Psoas muscle (tissue), 7 donors: ENCODE measurements at regions not wholly inside any gene's neighbourhood (a gene's known extent, or its start where the extent isn't known, plus 50 kb on each side); places are given as distances from the start of the nearest gene placed in this dataset.
A peak's percentile ranks its signal among the peaks of the same experiment; 100 is the strongest.

Source experiments
- ATAC-seq, 4 donors: fragments of 200-7000 bp; cut with Tn5 transposase; one replicate each; pipeline ENCODE4 v1.9.1; 2020; ENCODE audit warnings: moderate library complexity in 3 of 4, mild to moderate bottlenecking in 2 of 4
- DNase-seq, 2 donors: peaks; one replicate each; pipeline ENCODE4 v3.0.0-alpha.2; 2020
- H3K27ac ChIP-seq: fragments of 200-600 bp; one replicate; pipeline ENCODE4 v1.8.0; 2022
- H3K27me3 ChIP-seq, 3 donors: fragments of 200-600 bp in 1 of 3; one replicate each; pipeline versions ENCODE4 v1.6.1 to v1.8.0; 2013 to 2022; ENCODE audit warnings: low read length in 2 of 3, mild to moderate bottlenecking in 2 of 3, moderate library complexity in 1 of 3; ENCODE audit not compliant: insufficient read depth in 3 of 3
- H3K36me3 ChIP-seq, 2 donors: fragments of 200-600 bp in 1 of 2; one replicate each; pipeline versions ENCODE4 v1.6.1 to v1.8.0; 2013 to 2022; ENCODE audit warnings: low read depth in 1 of 2, mild to moderate bottlenecking in 1 of 2, moderate library complexity in 1 of 2; ENCODE audit not compliant: insufficient read depth in 1 of 2
- H3K4me1 ChIP-seq: fragments of 200-600 bp; one replicate; pipeline ENCODE4 v1.8.0; 2022
- H3K4me3 ChIP-seq: fragments of 200-600 bp; one replicate; pipeline ENCODE4 v1.8.0; 2022; ENCODE audit warnings: mild to moderate bottlenecking
- H3K9me3 ChIP-seq: fragments of 200-600 bp; one replicate; pipeline ENCODE4 v1.8.0; 2022
- CTCF ChIP-seq: fragments of 200-600 bp; IDR thresholded peaks from one replicate; pipeline ENCODE4 v1.8.0; 2022; ENCODE audit warnings: antibody characterized with exemption
- WGBS, 3 donors: extraction: QIAGEN DNeasy Blood & Tissue Kit; methylation state at CpG; one replicate each; pipeline versions ENCODE4 v1.1.6 to v1.1.7; 2013; 5-methylcytosine and 5-hydroxymethylcytosine counted together
- intact Hi-C, 2 donors: fragments of 100-400 bp; cut with DNase I; formaldehyde crosslinking; loops; one replicate each; pipeline versions ENCODE4 v1.11.0 to v1.14.2; 2022
- donor health status: healthy with polysubstance abuse.
- donor health status: DM: no; HTN: no; CAD: no; lungs with moderate emphysema.
- donor health status: Bipolar disorder and iron deficiency.
- donor health status: healthy.
- donor health status: DM: yes; HTN: yes; CAD: no.
- donor health status: DM: no; HTN: no; CAD: no.
- donor health status: DM: yes; HTN: yes; CAD: no.

GRCh38 chr15:96264351-96264798 is 66.1 kb upstream of the NR2F2 start:
- no peaks in the 10 kb centered on the region for H3K9me3 ChIP-seq
- peak in 1 of 4 donors; percentile 28 for ATAC-seq
- H3K4me3 ChIP-seq = no peak overlapping the region
- 72 to 80% (median 79%) methylated on average over 1 of the region's 1 CpG for WGBS, 3 donors
- intact Hi-C loops = no loop called here
- H3K4me1 ChIP-seq = no peaks in the 10 kb centered on the region
- DNase-seq = no peak
- no peaks in the 10 kb centered on the region for H3K27me3 ChIP-seq
- no peaks in the 10 kb centered on the region for H3K36me3 ChIP-seq
- H3K27ac ChIP-seq = no peak overlapping the region
- no peak for TF ChIP-seq CTCF

DNA sequence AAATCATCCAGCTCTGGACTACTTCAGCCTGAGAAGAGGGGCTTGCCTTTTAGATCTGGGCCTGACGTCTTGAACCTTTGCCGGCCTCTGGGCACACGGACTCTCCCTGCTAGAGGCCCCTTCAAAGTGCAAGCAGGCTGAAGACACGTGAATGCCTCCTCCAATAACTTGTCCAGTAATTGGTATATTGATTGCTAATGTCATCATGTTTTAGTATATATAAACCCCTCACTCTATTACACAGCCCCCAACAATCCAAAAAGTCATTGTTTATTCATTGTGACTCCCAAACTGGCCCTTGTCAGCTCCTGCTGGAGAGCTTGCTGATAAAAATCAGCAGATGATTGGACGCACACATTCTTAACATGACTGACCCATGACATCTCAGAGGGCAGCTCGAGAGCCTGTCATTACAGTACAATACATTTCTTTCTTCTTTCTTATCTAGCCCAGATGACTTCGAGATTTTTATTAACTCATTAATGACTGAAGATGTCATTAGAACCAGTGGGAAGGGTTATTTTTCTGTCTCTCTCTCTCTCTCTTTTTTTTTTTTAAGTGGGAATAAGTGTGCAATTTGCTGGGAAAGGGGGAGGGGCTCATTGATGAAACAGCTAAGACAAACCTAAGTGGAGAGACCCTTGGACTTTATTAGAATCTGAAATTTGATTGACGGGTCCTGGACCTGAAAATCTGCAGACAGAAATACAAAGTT is 65.5 kb upstream of the NR2F2 start:
- intact Hi-C loops = no loop called here
- ATAC-seq = no peak
- H3K27ac ChIP-seq = no peak overlapping the region
- H3K9me3 ChIP-seq = no peaks in the 10 kb centered on the region
- no peak for DNase-seq
- H3K4me1 ChIP-seq = no peaks in the 10 kb centered on the region
- WGBS, 3 donors = 59 to 62% (median 61%) methylated on average over 8 of the region's 8 CpGs
- TF ChIP-seq CTCF = no peak
- no peaks in the 10 kb centered on the region for H3K36me3 ChIP-seq
- H3K4me3 ChIP-seq = no peak overlapping the region
- H3K27me3 ChIP-seq = no peaks in the 10 kb centered on the region

- intact Hi-C loops = no loop called here
- TF ChIP-seq CTCF = no peak
- H3K4me3 ChIP-seq = no peak overlapping the region
- no peak overlapping the region for H3K27ac ChIP-seq
- H3K4me1 ChIP-seq = no peaks in the 10 kb centered on the region
- ATAC-seq = no peak
- no peaks in the 10 kb centered on the region for H3K36me3 ChIP-seq
- DNase-seq = no peak
- H3K9me3 ChIP-seq = no peaks in the 10 kb centered on the region
- no peaks in the 10 kb centered on the region for H3K27me3 ChIP-seq
- 73 to 80% (median 74%) methylated on average over 5 of the region's 5 CpGs for WGBS, 3 donors
Observed at GRCh38 chr15:96266456-96266855, 64.0 kb upstream of the NR2F2 start.

DNA sequence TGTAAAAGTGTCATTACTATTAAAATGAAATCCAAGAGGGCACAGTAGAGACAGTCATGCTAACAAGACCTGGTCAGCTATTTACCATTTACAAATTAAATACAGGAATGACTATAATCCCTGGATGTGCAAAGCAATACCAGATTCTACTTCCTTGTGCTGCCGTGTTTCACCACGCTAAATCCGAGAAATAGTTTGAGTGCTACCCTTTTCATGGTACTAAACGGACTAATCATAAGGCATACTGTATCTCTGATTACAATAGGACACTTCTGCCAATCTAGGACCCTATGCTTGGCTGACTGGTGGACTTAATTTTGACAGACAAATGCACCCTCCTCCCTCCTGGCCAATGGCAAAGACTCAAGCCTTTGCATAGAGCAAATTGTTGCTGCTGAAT is 63.0 kb upstream of the NR2F2 start:
- no peak for ATAC-seq
- Histone ChIP-seq H3K36me3 (no peaks in the 10 kb centered on the region), H3K27ac (no peak overlapping the region), H3K4me1 (no peaks in the 10 kb centered on the region), H3K27me3 (no peaks in the 10 kb centered on the region), H3K4me3 (no peak overlapping the region), H3K9me3 (no peaks in the 10 kb centered on the region)
- no peak for DNase-seq
- no peak for TF ChIP-seq CTCF
- intact Hi-C loops = no loop called here
- 72 to 93% (median 85%) methylated on average over 4 of the region's 4 CpGs for WGBS, 3 donors
